22Rv1 (cell line): ENCODE measurements at regions not wholly inside any gene's neighbourhood (a gene's known extent, or its start where the extent isn't known, plus 50 kb on each side); places are given as distances from the start of the nearest gene placed in this dataset.

ENCODE experiments used
- ZFX ChIP-seq: fragments of 450-650 bp; IDR thresholded peaks from 2 replicates; pipeline ENCODE4 v1.6.1; 2017; ENCODE audit warnings: antibody characterized with exemption, borderline replicate concordance
- TF ChIP-seq, protein P1 (sequence below): fragments of 450-650 bp; IDR thresholded peaks from 2 replicates; pipeline ENCODE4 v1.5.1; 2017; ENCODE audit warnings: mild to moderate bottlenecking

DNA sequence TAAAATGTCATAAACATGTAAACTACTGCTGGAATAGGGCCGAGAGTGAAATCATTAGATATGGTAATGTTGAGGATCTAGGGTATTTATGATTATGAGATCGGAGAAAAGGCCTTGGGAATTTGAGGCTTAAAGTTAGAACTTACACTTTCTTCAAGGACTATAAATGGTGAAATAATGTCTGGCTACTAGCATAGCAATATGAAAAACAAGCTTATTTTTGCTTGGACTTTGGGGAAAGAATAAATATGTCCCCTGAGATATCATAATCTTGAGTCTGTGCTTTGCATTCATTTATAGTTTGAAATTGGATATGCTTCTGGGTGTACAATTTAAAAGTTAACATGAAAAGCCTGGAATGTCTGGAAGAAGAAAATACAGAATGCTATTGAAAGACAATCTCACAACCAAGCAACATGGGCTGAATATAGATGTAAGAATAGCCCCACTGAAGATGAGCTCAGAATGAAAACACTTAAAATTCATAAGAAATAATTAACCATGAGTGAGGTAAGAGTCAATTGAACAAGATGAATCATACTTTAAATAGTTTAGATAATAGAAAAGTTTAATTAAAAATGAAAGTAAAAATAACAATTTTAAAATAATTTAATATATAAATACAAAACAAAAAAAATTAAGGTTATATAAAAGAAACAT, 1555.4 kb upstream of the MIR17HG start:
- TF ChIP-seq, protein P1, sequence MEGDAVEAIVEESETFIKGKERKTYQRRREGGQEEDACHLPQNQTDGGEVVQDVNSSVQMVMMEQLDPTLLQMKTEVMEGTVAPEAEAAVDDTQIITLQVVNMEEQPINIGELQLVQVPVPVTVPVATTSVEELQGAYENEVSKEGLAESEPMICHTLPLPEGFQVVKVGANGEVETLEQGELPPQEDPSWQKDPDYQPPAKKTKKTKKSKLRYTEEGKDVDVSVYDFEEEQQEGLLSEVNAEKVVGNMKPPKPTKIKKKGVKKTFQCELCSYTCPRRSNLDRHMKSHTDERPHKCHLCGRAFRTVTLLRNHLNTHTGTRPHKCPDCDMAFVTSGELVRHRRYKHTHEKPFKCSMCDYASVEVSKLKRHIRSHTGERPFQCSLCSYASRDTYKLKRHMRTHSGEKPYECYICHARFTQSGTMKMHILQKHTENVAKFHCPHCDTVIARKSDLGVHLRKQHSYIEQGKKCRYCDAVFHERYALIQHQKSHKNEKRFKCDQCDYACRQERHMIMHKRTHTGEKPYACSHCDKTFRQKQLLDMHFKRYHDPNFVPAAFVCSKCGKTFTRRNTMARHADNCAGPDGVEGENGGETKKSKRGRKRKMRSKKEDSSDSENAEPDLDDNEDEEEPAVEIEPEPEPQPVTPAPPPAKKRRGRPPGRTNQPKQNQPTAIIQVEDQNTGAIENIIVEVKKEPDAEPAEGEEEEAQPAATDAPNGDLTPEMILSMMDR = no peak
- TF ChIP-seq ZFX = no peak
